H1 (cell line): ENCODE measurements at regions not wholly inside any gene's neighbourhood (a gene's known extent, or its start where the extent isn't known, plus 50 kb on each side); places are given as distances from the start of the nearest gene placed in this dataset.

ENCODE experiments used
- ATF3 ChIP-seq: IDR thresholded peaks from 2 replicates; pipeline ENCODE4 v1.6.1; 2011; ENCODE audit warnings: low read depth, mild to moderate bottlenecking, low read length; ENCODE audit not compliant: insufficient read depth
- CBX5 ChIP-seq: fragments of 300-800, 300-1000 bp; sonication (generic); IDR thresholded peaks from 2 replicates; pipeline ENCODE4 v1.7.1; 2016; ENCODE audit warnings: antibody characterized with exemption, low read length, low read depth
- CHD7 ChIP-seq: fragments of 300-600 bp; sonication (generic); IDR thresholded peaks from 2 replicates; pipeline ENCODE4 v1.7.1; 2012; ENCODE audit warnings: low read length, moderate library complexity, mild to moderate bottlenecking, inconsistent platforms; ENCODE audit not compliant: insufficient replicate concordance
- EP300 ChIP-seq, 2 experiments: IDR thresholded peaks; 1 replicate in 1 of 2; 2 replicates in 1 of 2; pipeline ENCODE4 v1.6.1; 2011 to 2012; ENCODE audit warnings: low read depth in 2 of 2, low read length in 2 of 2, mild to moderate bottlenecking in 2 of 2, borderline replicate concordance in 1 of 2, inconsistent platforms in 1 of 2, moderate library complexity in 1 of 2
- MAFK ChIP-seq: IDR thresholded peaks from 2 replicates; pipeline ENCODE4 v1.6.1; 2012; ENCODE audit warnings: low read depth, mild to moderate bottlenecking, improper control_type of control experiment, low read length
- PHF8 ChIP-seq: fragments of 200-600 bp; sonication (generic); conservative IDR thresholded peaks from 2 replicates; pipeline ENCODE4 v1.7.1; 2012; ENCODE audit warnings: low read depth, mild to moderate bottlenecking, inconsistent platforms, low read length, moderate library complexity
- POLR2AphosphoS5 ChIP-seq: IDR thresholded peaks from 2 replicates; pipeline ENCODE4 v1.6.1; 2011; ENCODE audit warnings: low read depth, low read length
- RXRA ChIP-seq: IDR thresholded peaks from 2 replicates; pipeline ENCODE4 v1.6.1; 2011; ENCODE audit warnings: low read depth, mild to moderate bottlenecking, low read length, moderate library complexity; ENCODE audit not compliant: insufficient read depth
- SAP30 ChIP-seq: fragments of 300-600 bp; sonication (generic); IDR thresholded peaks from 2 replicates; pipeline ENCODE4 v1.7.1; 2012; ENCODE audit warnings: low read length, moderate library complexity, mild to moderate bottlenecking, inconsistent platforms; ENCODE audit not compliant: insufficient read depth, insufficient replicate concordance
- SP4 ChIP-seq: IDR thresholded peaks from 2 replicates; pipeline ENCODE4 v1.6.1; 2012; ENCODE audit warnings: low read length, inconsistent platforms

GRCh38 chr4:127523369-127523768 lies 109.4 kb upstream of the INTU start (continued):
- no peak for TF ChIP-seq CHD7
- TF ChIP-seq MAFK: no peak
- TF ChIP-seq RXRA: no peak
- no peak for TF ChIP-seq EP300 (IDR thresholded peaks at IDR 0.05; ENCODE audit: borderline replicate concordance in 1 of 2, low read depth in 2 of 2, low read length in 2 of 2)
- TF ChIP-seq SP4: no peak
- TF ChIP-seq POLR2AphosphoS5: no peak
- no peak for TF ChIP-seq SAP30
- TF ChIP-seq PHF8: no peak
- no peak for TF ChIP-seq CBX5
- no peak for TF ChIP-seq ATF3
